GDM1 (cell line): ENCODE measurements at regions not wholly inside any gene's neighbourhood (a gene's known extent, or its start where the extent isn't known, plus 50 kb on each side); places are given as distances from the start of the nearest gene placed in this dataset.

ENCODE experiments used
- DNase-seq: peaks from one replicate; lab custom pipeline; 2025; lab: John Stamatoyannopoulos, UW

DNA sequence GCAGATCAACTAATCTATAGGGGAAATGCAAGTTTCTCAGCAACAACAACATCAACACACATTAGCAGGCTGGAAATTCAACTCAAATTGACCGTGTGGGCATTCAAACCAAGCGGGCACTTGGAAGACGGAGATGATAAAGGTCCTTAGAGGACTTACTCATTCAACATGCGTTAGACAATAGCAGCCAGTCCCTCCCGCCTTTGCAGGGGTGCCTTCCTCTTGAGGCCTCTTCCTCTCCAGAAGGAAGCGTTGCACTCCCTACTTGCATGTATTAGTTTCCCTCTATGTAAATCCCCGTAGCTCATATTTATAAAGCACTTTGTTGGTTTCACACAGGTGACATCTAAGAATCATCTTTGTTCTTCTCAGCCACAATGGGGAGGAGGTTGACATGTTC, 300.8 kb upstream of the STXBP5 start:
- DNase-seq, result no peak

DNA sequence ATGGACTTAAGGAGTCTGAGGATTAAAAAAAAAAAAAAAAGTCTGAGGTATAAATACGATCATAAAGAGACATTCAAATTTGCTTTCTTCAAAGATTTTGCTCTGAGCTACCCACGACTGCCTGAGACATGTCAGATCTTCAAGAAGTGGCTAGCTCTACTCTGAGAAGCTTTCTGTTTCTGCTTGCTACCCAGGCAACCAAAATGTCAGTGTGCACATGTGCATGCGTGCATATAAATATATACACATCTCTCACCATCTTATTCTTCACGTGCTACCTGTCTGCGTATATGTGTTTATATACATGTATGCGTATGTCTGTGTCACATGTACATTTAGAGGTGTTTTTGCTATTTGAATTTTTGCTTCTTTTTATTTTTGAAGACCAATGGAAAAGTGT, 299.6 kb upstream of the STXBP5 start:
- no peak for DNase-seq

DNA sequence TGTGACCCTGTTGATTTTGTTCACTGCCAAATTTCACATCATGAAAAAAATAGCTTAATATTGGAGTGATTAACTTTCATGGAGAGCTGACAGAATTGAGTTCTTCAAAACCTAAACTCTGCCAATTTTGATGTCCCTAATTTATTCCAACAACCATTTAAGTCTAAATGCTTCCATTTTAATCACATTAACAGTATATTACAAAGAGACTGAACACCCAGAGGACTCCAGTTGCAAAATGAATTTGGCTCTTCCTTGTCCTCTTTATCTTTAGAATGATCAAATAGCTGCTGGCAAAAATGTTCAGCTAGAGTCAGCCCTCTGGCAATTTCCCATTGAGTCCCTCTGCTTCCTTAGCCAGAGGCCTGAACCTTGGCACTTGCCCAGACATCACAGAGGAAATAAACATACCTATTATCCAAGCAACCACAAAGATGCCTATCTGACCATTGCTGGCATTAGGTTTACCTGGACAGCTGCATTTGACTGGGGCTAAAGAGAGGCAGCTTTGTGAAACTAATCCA, 299.0 kb upstream of the STXBP5 start:
- DNase-seq, result no peak

DNA sequence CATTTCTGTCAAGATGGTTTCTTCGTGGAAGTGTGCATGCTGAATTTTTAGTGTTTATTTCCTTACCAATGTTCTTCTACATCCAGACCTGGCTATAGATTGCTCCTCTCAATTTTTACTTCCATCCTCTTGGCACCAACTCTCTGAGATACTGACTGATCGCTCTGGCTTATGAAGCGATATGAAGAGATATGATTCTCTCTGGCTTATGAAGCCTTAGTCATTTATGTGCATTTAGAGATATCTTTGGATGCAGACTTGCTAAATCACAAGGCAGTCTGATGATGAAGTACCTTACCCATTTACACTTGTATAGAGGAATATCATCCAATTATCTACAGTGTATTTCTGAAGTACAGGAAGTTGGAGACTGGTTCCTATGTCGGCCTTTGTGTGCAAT, 295.4 kb upstream of the STXBP5 start:
- no peak for DNase-seq

DNA sequence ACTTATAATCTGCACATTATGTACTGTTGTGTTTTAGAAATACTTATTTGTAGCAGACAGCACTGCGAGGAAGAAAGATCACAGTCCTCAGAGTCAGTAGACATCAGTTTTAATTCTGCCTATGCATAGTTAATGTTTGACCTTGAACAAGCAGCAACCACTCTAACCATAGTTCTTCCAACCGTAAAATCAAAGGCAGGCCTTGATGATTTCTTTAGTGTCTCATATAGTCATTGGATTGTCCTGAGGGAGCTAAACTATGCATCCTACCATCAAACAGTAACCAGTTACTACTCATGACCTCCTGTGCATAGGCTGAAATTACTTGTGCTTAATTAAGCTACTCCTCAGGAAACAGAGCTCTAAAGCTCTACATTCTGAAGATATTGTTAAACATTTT, 294.8 kb upstream of the STXBP5 start:
- DNase-seq, result no peak

DNA sequence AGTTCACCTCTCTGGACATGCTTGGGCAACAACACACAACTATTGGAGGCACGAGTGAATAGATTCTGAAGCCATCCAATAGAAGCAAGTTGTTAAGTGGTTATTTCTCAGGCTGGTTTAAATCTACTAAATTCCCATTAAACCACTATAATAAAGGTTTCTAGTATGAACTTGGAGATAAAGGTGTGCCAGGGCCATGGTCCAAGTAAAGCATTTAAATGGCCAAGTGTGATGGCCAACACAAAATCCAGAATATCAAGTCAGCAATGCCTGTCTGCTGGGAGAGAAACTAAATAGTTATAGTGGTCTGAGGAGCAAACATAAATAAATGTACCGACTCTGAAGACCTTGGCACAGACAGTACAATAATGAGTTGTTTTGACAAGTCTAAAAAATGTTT, 294.3 kb upstream of the STXBP5 start:
- no peak for DNase-seq

DNA sequence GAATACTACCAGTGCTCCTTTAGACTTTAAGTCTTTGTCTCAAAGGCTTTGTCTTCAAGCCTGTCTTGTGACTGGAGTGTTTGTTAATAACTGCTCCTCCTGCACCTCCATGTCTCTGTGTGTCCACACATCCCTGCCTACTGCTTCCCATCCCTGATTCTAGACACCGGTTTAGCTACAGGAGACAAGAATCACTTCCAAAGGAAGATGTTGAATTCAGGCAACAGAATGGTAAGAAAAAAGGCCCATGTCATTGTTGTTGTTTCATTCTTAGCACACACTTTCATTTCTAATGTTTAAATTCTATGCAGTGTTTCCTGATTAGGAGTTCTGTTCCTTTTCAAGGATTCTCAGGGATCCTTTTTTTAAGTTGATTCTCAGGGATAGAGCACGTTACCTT, 293.6 kb upstream of the STXBP5 start:
- no peak for DNase-seq

DNA sequence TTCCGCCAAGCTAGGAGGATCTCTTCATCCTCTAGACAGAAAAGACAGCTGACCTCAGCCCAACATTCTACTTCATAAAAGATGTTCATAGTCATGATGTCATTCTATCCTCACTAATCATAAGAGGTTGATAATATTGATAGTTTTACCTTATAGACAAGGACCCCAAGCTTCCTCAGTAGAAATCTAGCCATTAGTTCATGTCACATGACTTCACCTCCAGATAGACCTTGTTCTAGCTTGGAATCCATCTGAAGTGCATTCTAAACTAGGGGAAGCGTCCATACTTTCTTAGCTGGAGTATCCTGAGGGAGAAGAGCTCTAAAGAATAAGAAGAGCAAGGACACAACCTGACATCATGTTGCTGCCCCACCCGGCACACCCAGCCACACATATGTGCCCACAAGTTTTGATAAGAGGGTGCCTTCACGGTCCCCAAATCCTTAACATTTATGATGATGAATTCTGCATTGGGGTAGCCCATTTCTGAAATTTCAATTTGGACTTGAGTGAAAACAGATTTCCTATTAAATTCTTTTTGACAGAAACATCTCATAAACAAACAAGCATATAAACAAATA, 292.5 kb upstream of the STXBP5 start:
- no peak for DNase-seq

DNA sequence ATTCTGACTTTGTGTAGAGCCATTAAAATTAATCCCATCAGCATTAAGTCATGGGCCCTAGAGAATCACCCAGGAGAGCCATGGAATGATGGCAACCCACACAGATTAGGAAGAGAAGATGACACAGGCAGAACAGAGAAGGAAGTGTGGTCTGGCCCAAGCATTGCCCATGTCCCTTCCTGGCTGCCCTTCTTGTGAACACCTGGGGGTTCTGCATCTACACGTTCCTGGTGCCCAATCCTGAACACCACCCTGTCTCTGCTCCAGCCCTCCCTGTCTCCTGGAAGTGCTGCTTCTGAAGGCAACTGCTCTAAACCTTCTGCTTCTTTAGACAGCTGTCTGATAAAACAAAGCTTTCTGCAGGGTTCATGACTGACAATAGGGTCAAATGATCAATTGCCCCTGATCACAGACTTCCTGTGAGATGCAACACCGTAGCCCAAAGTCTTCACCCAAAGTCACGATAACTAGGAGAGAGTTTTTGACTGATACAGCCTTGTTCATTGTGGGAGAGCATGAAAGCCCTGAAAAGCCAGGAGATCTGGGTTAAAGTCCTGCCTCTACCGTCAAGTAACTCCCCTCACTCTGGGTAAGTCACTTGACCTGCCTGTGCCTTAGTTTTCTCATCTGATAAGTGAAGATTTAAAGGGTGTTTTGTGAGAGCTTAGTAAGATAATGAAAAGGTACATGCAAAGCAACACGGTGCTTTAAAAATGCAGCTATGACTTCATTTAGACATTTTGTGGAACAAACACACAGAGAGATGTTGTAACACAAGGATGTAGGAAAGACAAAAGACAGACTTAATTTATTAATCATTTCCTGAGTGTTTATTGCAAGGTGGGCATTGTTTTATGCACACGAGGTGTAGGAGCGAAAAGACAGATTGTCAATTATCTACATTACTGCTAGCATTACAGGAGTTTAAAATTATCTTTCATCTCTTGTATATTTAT, 291.2 kb upstream of the STXBP5 start:
- DNase-seq, result no peak

DNA sequence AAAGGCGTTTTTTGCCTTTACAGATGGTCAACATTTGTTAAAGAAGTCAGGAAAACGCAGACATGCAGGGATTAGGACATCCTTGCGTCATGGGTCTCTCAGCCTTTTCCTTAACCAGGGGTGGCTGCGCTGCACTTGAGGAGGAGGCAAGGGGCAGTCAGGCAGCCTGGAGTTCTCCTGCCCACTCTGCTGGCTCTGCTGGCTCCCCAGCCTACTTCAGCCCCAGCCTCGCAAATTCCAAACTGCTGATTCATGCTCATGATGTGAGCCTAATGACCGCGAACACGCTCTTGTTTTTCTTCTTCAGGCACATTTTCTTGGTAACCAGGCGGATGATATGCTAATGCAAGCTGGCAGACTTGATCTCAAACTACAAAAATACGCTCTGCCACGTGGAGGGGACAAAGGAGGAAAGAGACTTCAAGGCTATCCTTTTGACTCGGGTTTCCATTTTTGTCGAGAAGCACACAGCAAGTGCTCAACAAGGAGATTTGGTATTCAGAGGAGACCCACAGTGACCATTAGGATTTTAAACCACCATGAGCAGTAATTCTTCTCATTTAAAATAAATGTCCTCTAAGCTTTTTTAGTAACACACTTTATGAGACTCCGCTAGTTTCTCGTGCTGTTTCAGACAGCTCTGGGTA, 290.3 kb upstream of the STXBP5 start:
- DNase-seq, result no peak

DNA sequence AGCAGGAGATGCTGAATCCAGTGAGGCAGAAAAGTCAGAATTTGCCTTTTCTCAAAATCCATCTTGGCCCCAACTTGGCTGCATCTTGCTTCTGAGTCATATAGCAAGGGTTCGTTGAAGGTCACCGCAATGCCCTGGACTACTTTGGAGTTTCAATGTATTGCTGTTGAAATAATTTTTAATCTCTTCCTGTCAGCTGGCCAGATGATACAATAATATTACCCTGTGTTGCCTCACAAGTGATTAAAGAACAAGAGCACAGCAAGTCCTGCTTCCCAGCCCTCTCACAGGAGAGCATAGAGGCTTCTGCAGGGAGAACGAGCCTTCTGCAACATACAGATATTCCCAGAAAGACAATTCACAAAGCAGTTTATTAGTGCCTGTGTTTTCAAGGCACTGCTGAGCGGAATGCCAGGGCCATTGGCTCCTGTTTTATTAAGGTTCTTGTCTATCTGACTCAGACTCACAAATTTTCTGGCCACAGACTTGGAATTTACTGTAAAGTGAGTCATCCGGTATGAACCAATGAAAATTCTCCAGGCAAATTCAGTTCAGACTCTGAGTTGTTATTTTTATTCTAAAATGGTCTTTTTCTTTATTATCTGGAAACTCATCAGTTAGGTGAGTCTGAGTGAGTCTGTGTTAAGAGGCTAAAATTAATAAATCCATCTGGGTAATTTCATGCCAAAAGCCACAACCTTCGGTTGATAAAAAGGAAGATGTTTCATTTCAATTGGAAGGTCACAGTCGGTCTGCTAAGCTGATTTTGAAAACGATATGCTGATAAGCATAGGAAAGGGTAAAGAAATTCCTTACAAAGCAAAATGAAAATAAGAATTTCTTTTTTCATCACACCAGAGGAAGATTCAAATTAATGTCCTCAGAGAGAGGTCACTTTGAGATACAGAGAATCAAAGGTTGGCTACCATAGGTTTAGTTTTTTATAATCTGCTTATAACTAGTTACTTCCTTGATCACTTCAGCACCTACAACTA, 289.4 kb upstream of the STXBP5 start:
- no peak for DNase-seq

DNA sequence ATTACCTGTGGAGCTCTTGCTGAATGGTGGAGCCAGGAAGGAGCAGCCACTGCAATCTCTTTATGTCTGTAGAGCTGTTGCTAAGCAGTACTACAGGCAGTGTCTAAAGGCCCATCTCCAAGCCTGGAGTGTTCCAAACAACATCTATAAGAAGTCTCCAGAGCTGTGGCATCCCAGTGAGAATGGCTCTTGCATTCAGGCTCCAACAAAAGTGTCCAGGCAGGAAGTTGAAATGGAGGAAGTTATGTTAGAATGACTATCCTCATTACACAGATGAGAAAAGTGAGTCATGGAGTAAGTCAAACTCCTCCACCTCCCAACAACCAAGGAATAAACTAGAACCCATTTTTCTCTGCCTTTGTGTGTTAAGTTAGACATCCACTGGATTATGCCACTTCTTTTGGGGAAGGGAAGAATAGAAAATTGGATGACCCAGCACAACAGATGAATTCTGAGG, 288.5 kb upstream of the STXBP5 start:
- DNase-seq, result no peak

DNA sequence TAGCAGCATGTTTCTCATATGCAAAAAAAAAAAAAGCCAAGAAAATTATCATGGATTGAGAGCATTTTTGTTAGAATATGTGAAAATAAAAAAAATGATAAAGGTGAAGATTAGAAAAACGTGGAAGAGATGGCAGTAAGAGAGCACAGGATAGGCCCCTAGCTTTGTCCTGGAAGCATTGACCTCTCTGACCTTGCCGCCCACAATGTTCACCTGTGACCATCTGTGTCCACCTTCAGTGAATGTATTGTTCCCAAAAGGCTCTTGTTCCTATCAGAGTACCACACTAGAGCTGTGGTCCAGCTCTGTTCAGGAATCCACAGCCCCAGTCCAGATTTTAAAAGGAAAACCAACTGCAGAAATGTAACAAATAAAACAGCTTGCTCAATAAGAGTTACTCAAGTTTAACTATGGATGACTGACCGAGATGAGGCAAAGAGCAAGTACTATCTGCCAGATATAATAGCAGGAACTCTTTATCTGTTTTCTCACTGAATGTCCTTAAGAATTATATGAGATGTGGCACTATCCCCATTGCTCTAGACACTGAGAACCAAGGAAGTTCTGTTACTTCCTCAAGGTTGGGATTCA, 287.7 kb upstream of the STXBP5 start:
- no peak for DNase-seq

DNA sequence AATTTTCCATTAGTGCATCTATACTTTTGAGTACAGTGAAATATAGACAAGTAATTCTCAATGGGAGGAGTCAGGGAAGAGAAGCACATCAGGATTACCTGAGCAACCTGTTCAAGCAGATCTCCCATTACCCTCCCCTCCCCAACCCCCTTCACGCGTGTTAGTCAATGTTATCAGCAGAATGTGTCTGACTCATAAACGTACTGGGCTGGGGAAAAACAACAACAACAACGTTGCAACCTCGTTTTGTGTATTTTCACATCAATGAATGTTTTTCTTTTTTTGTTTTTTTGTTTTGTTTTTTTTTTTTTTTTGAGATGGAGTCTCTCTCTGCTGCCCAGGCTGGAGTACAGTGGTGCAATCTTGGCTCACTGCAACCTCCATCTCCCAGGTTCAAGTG, 287.0 kb upstream of the STXBP5 start:
- no peak for DNase-seq

DNA sequence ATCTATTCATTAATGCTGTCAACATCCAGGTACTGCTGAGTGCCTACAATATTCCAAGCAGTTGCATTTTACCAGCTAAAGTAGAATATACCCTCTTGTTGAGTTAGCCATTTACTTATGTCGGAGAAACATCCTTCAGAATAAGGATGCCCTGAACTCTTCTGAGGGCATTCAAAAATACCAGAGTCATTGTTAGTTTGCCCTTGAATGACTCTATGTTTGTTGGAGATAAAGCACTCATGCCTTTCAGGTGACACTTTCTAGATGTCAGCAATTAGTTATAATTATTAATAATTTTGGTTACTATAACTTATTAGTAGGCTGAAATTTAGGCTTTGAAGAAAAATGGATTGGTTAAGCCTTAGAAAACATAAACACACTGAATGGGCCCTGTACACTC, 286.2 kb upstream of the STXBP5 start:
- DNase-seq, result no peak

DNA sequence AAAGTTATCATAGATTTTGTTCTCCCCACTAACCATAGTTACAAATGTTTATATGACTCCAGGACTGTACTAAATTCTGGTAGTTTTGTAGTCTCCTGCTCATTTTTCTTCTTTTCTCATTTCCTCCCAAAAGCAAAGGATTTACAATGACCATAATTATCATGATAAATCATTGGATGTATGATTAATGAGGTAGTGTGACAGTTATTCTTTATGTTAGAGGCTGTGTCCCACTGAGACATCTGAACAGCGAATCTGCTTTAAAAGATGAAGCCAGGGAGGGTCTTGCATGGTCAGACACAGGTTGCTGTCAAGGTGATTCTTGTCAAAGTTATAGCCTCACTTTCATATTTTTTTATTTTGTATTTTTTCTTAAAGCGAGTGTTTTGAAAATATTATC, 285.2 kb upstream of the STXBP5 start:
- no peak for DNase-seq

DNA sequence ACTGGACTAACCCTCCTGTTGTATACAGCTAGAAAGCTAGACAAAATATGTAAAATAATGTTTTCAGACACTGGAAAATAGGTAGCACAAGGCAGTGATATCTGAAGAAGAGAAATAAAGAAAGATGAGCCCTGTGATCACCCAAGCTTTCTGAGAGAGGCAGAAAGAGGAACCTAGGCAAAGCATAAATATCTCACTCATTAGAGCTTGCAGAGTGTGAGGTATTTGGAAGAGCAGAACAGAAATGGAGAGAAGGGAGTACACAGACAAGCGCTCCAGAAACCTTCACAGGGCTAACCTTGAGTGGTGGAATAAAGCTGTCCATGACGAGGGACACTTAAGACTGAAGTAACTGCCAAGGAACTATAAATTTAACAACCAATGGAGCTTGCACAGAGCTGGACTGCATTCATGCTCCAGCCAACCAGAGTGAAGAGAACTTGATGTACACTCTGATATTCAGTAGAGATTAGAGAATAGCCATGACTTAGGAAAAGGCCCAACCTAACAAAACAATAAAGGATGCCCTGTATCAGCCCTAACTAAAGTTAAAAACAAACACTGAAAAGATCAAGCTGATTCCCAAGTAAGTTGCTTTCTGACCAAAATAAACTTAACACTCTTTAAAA, 280.9 kb upstream of the STXBP5 start:
- no peak for DNase-seq

DNA sequence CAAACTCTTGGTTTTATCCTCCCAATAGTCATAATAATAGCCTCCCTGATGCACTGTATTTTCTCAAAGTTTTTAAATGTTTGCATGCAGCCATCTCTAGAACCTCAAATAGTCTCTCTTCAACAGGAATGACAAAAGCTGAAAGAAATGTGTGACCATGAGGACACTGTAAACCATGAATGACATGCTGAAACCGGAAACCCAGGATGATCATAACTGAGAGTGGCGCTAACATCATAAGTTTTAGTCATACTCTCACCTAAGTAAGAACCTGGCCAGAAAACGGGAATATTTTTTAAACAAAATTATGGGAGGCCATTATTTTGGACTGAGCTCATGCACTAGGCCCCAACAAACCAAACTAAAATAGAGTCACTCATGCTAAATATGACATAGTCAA, 278.4 kb upstream of the STXBP5 start:
- DNase-seq, result no peak

DNA sequence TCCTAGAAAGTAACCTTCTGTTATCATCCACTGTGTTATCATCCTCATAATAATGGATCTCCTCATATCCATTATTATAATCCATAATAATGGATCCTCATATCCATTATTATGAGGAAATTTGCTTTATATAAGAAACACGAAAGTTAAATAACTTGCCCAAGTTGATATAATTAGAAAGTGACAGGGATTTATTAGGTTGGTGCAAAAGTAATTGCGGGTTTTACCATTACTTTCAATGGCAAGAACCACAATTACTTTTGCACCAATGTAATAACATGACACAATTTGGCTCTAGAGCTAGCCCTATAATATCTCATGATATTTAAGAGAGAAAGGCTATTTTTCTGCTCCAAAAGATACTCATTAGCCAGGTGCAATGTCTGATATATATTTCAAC, 275.7 kb upstream of the STXBP5 start:
- no peak for DNase-seq

DNA sequence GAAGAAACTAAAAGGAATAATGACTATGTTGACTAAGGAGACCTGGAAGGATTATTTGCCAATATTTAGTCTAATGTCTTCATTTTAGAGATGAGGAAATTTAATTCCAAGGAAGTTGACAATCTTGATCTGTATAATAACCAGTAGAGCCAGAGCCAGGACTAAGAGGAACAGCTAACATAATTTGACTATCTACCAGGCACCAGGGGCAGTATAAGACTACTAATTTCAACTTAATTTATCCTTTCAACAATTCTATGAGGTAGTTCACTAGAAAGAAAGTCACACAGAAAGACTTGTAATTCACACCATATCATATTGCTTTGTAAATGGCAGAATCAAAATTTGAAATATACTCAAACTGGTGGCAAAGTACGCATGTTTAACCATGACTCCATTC, 273.0 kb upstream of the STXBP5 start:
- DNase-seq, result no peak

DNA sequence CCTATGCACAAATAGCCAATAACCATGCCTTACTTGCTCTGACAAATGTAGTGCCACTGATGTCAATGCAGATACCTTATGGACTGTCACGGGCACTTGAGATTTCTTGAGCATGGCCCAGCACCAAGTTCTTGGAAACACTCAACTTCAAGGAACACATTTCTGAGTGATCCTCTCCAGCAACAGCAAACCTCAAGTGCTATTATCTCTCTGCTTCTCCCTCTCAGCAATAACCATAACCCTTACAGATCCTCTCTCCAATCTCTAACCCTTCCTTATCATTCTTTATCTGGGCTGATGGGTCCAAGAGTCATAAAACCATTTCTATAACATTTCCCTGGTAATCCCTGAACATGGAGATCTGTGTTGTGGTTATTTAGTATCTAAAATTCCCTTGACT, 266.9 kb upstream of the STXBP5 start:
- no peak for DNase-seq
